ENCODE measurements at regions not wholly inside any gene's neighbourhood (a gene's known extent, or its start where the extent isn't known, plus 50 kb on each side); places are given as distances from the start of the nearest gene placed in this dataset.

DNA sequence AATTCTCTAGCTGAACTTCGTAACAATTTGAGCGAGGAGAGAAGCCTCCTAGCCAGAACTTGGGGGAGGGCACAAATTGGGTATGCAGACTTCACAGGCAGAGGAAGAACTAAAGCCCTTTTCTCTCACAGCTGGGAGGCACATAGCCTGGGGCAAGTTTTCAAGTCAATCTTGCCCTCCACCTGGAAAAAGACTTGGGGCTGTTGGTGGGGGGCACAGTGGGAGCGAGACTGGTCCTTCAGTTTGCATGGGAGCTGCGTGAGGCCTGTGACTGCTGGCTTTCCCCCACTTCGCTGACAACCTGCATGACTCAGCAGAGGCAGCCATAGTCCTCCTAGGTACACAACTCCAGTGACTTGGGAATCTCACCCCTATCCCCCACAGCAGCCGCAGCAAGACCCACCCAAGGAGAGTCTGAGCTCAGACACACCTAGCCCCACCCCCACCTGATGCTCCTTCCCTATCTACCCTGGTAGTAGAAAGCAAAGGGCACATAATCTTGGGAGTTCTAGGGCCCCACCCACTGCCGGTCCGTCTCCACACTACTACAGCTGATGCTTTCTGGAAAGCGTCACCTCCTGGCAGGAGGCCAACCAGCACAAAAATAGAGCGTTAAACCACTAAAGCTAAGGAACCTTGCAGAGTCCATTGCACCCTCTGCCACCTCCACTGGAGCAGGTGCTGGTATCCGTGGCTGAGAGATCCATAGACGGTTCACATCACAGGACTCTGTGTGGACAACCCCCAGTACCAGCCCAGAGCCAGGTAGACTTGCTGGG is 160.8 kb downstream of the CBLL2 start (continued):
- TF ChIP-seq BCLAF1 (IDR thresholded peaks at IDR 0.05) (no peak), STAT1 (conservative IDR thresholded peaks at IDR 0.05) (no peak), BHLHE40 (IDR thresholded peaks at IDR 0.05; ENCODE audit: borderline replicate concordance in 1 of 2, low read depth in 2 of 2, low read length in 1 of 2) (no peak), RFX5 (IDR thresholded peaks at IDR 0.05; ENCODE audit: low read depth, low read length) (no peak)

- ChIA-PET SMC1A (ENCODE audit: uncharacterized antibody, unreplicated experiment) (no interaction called here), RAD21 (ENCODE audit: unreplicated experiment) (no interaction called here), POLR2A (no interaction called here), CTCF (no interaction called here)
- Histone ChIP-seq H3K4me3 (no peak overlapping the region), H3K4me2 (ENCODE audit: control insufficient read depth, insufficient read depth) (no peak overlapping the region), H3K79me2 (ENCODE audit: control insufficient read depth, insufficient read depth, low read length) (no peaks in the 10 kb centered on the region), H3K9me3 (replicated peaks; ENCODE audit: control insufficient read depth, insufficient read depth, low read length) (no peaks in the 10 kb centered on the region), H3K4me1 (ENCODE audit: control insufficient read depth, insufficient read depth, low read length) (no peaks in the 10 kb centered on the region), H3K27me3 (replicated peaks in 1 of 2; ENCODE audit: control insufficient read depth in 2 of 2, insufficient read depth in 2 of 2, low read length in 1 of 2) (no peaks in the 10 kb centered on the region), H3K36me3 (ENCODE audit: control insufficient read depth in 2 of 2, insufficient read depth in 2 of 2, low read length in 1 of 2) (no peaks in the 10 kb centered on the region), H3K9ac (ENCODE audit: control insufficient read depth, insufficient read depth, low read length) (no peak overlapping the region), H3K27ac (ENCODE audit: control insufficient read depth, insufficient read depth) (no peak overlapping the region), H2AFZ (ENCODE audit: control insufficient read depth, low read depth, low read length) (no peak overlapping the region), H4K20me1 (ENCODE audit: control insufficient read depth, insufficient read depth) (no peaks in the 10 kb centered on the region)
- 0% methylated on average over 1 of the region's 1 CpG for WGBS (ENCODE audit: insufficient coverage, insufficient replicate concordance, low lambda C conversion rate, missing lambda C conversion rate)
- intact Hi-C loops (cut with micrococcal nuclease; ENCODE audit: unreplicated experiment) (no loop called here), in situ Hi-C loops (cut with MboI) (no loop called here)
- FAIRE-seq = no peak
- BruUV-seq (replicated peaks) = no TSS peak
- no peak for TF ChIP-seq WRNIP1 (IDR thresholded peaks at IDR 0.05; ENCODE audit: borderline replicate concordance, low read depth, low read length)
- no peak for TF ChIP-seq ESRRA (IDR thresholded peaks at IDR 0.05; ENCODE audit: low read length)
- no peak for TF ChIP-seq RELB (IDR thresholded peaks at IDR 0.05; ENCODE audit: low read depth)
- no peak for TF ChIP-seq KDM1A (IDR thresholded peaks at IDR 0.05; ENCODE audit: borderline replicate concordance)
- no peak for TF ChIP-seq LARP7 (IDR thresholded peaks at IDR 0.05)
- TF ChIP-seq ZNF592 (IDR thresholded peaks at IDR 0.05) = no peak
- no peak for ATAC-seq
- DNase-seq (ENCODE audit: low read depth, low spot score) = no peak
Observed at GRCh38 chrX:22445880-22446279, 173.2 kb downstream of the CBLL2 start.
